ENCODE measurements at regions not wholly inside any gene's neighbourhood (a gene's known extent, or its start where the extent isn't known, plus 50 kb on each side); places are given as distances from the start of the nearest gene placed in this dataset.

DNA sequence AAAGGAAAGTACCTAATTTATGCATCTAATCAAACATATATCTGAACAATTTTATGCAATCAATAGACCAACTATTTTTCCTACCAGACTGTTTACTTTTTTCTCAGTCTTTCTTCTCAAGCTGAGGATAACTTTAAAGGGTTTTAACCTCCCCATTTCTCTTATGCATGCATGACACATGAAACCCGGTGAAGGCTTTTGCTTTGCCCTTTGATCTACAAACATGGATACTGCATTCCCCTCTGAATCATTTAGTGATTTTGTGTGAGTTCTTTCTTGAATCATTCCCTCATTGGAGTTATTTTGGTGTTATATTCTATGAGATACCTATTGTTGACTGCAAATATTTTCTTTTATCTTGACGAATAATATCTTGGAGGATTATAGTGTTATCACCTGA, 931.9 kb upstream of the CNTNAP5 start:
- TF ChIP-seq POLR2A (IDR thresholded peaks at IDR 0.05; ENCODE audit: low read depth, low read length) (no peak), TAF1 (IDR thresholded peaks at IDR 0.05; ENCODE audit: borderline replicate concordance, low read depth, low read length) (no peak)
